ENCODE measurements at regions not wholly inside any gene's neighbourhood (a gene's known extent, or its start where the extent isn't known, plus 50 kb on each side); places are given as distances from the start of the nearest gene placed in this dataset.

DNA sequence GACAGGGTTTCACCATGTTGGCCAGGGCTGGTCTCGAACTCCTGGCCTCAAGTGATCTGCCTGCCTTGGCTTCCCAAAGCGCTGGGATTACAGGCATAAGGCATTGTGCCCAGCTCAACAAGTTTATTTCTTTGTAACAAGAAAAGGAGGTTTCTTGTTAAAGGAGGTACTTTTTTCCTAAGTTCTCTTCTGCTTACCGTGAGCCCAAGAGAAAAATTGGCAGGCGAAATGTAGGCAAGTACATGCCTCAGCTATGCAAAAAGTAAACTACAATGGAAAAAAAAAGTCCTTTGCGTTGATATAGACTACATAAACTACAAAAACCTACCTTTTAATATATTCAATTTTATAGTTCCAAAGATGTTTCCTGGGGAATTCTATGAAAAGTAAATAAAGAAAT lies 122.6 kb downstream of the DKK1 start:
- TF ChIP-seq CTCF (IDR thresholded peaks at IDR 0.05; ENCODE audit: low read depth, low read length, missing input control) (no peak), HNF4G (IDR thresholded peaks at IDR 0.05) (no peak), ATF3 (IDR thresholded peaks at IDR 0.05) (no peak), TAF1 (conservative IDR thresholded peaks at IDR 0.05) (no peak), YY1 (IDR thresholded peaks at IDR 0.05) (no peak), RXRA (IDR thresholded peaks at IDR 0.05) (no peak), GABPA (IDR thresholded peaks at IDR 0.05 in 1 of 2, conservative IDR thresholded peaks at IDR 0.05 in 1 of 2) (no peak), RAD21 (IDR thresholded peaks at IDR 0.05) (no peak), NR2F2 (IDR thresholded peaks at IDR 0.05) (no peak), EGR1 (IDR thresholded peaks at IDR 0.05; ENCODE audit: low read depth in 2 of 2) (no peak)
- TF ChIP-seq, protein P1, sequence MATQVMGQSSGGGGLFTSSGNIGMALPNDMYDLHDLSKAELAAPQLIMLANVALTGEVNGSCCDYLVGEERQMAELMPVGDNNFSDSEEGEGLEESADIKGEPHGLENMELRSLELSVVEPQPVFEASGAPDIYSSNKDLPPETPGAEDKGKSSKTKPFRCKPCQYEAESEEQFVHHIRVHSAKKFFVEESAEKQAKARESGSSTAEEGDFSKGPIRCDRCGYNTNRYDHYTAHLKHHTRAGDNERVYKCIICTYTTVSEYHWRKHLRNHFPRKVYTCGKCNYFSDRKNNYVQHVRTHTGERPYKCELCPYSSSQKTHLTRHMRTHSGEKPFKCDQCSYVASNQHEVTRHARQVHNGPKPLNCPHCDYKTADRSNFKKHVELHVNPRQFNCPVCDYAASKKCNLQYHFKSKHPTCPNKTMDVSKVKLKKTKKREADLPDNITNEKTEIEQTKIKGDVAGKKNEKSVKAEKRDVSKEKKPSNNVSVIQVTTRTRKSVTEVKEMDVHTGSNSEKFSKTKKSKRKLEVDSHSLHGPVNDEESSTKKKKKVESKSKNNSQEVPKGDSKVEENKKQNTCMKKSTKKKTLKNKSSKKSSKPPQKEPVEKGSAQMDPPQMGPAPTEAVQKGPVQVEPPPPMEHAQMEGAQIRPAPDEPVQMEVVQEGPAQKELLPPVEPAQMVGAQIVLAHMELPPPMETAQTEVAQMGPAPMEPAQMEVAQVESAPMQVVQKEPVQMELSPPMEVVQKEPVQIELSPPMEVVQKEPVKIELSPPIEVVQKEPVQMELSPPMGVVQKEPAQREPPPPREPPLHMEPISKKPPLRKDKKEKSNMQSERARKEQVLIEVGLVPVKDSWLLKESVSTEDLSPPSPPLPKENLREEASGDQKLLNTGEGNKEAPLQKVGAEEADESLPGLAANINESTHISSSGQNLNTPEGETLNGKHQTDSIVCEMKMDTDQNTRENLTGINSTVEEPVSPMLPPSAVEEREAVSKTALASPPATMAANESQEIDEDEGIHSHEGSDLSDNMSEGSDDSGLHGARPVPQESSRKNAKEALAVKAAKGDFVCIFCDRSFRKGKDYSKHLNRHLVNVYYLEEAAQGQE (IDR thresholded peaks at IDR 0.05), result no peak
